ENCODE measurements at regions not wholly inside any gene's neighbourhood (a gene's known extent, or its start where the extent isn't known, plus 50 kb on each side); places are given as distances from the start of the nearest gene placed in this dataset.

DNA sequence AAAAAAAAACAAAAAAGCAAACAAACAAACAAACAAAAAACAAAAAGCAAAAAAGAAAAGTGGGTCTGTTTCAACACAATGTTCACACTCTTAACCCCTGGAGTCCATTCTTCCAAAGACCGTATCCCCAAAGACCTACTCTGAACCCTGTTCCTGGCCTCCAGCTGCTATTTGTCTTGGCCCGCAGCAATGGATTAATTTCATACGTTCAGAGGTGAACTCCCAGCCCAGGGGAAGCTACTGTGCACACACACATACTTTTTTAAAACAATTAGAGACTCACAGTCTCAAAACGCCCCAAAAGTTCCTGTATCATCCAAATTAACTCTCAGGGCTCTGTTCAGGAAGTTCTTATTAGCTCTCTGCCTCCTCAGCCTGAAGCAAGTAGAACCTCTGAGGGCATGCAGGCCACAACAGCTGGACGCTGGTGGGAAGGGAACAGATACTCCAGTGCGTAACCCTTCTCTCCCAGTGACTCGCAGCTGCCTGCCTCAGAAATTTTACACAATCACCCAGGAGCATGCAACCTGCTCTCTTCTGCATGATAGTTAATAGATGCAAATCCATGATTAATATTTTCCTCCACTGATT, 395.4 kb downstream of the RRAGC start:
- no peak for TF ChIP-seq POLR2A (IDR thresholded peaks at IDR 0.05; ENCODE audit: low read depth, low read length)
- no peak for FAIRE-seq
- no peak for DNase-seq (ENCODE audit: insufficient read length, low spot score)

DNA sequence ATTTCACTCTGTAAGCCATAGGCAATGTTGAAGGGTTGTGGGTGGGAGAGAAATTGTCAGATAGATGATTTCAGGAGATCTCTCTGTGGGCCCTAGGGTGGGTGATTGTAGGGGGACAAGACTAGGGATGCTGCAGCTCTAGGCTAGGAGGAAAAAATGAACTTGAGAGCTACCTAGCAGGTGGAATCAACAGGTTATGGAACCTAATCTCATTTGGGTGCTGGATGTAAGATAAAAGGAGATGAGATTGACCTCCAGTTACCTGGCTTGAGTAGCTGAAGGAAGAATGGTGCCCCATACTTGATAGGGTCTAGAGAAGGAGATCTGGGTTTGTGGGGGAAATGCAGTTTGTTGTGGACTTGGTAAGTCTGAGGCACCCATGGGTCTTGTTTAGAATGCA, 396.5 kb downstream of the RRAGC start:
- FAIRE-seq (no peak), DNase-seq (ENCODE audit: insufficient read length, low spot score) (no peak)
- no peak for TF ChIP-seq POLR2A (IDR thresholded peaks at IDR 0.05; ENCODE audit: low read depth, low read length)

- TF ChIP-seq POLR2A (IDR thresholded peaks at IDR 0.05; ENCODE audit: low read depth, low read length), result no peak
- FAIRE-seq (no peak), DNase-seq (ENCODE audit: insufficient read length, low spot score) (no peak)
These were observed 403.1 kb downstream of the RRAGC start for GRCh38 chr1:38456531-38456876.

DNA sequence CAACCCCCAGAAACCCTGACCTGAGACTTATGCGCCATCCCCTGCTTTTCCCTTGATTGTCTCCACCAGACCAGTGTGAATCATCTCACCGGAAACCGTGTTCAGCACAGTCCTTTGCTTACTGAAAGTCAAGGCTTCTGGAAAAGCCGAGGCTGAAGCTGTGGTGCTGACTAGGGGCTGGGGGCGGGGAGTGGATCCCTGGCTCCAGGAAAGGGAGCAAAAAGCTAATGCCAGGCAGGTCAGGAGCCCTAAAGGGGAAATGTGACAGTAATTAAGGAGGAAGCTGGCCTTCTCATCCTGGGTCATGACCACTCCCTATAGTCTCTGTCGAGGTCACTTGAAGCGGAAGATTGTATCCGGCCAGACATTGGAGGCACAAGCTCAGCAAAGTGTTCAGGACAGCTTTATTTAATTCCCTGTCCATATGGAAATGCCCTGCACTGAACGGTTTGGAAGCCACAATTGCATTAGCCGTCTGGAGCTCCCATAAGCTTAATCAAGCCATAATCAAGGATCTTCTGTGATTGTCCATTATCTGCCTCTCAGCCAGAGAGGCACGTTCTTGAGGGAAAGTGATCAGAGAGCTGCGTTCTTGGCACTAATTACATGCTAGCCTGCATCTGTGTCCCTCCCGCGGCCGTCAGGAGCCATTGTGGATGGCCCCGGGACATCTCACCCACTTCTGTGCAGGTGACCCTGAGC, 403.6 kb downstream of the RRAGC start:
- DNase-seq (ENCODE audit: insufficient read length, low spot score) (no peak), FAIRE-seq (no peak)
- TF ChIP-seq POLR2A (IDR thresholded peaks at IDR 0.05; ENCODE audit: low read depth, low read length), result no peak

- TF ChIP-seq POLR2A (IDR thresholded peaks at IDR 0.05; ENCODE audit: low read depth, low read length), result no peak
- DNase-seq (ENCODE audit: insufficient read length, low spot score), result no peak
These were observed 404.7 kb downstream of the RRAGC start for GRCh38 chr1:38454749-38455441.

GRCh38 chr1:38454236-38454635, 405.3 kb downstream of the RRAGC start:
- FAIRE-seq (no peak), DNase-seq (ENCODE audit: insufficient read length, low spot score) (no peak)
- no peak for TF ChIP-seq POLR2A (IDR thresholded peaks at IDR 0.05; ENCODE audit: low read depth, low read length)

More at GRCh38 chr1:38454749-38455441, 404.7 kb downstream of the RRAGC start:
- FAIRE-seq, result no peak

DNA sequence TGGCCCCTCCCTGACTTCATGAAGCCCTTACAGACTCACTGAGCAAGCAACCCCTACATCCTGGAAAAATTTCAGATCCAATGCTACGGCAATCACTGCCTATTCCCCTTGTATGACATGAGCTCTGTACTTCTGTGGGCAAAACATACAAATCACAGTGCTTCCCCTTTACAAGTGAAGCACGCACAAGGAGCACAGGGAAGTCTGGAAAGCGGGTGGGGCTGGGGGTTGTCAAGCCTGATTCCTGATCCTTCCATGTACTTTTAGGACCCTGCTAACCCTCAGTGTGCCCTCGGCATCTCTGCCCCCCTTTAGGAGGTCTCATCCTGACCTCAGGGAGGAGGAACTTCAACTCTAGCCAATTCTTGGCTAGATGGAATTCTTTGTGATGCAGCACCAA, 405.7 kb upstream of the POU3F1 start:
- no peak for FAIRE-seq
- no peak for DNase-seq (ENCODE audit: insufficient read length, low spot score)
- no peak for TF ChIP-seq POLR2A (IDR thresholded peaks at IDR 0.05; ENCODE audit: low read depth, low read length)

DNA sequence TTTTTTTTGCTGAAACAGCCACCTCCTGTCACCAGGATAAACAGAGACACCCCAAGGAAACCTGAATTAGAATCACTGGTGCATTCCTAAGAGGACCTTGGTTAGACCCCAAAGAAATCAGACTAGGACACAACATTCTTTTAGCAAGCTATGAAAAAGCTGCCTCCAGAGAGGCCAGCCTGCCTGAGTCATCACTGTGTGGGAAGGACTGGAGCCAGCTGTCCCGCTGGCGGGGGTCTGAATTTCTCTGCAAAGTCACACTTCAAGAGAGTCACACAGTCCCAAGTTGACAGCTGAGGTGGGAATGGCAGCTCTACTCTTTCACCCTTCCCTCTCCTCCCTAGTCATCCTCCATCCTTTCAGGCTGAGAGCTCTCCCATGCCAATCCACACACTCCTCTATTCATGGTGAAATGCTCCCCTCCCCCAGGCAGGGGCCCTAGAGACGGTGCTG, 405.0 kb upstream of the POU3F1 start:
- FAIRE-seq, result no peak
- no peak for DNase-seq (ENCODE audit: insufficient read length, low spot score)
- TF ChIP-seq POLR2A (IDR thresholded peaks at IDR 0.05; ENCODE audit: low read depth, low read length), result no peak

DNA sequence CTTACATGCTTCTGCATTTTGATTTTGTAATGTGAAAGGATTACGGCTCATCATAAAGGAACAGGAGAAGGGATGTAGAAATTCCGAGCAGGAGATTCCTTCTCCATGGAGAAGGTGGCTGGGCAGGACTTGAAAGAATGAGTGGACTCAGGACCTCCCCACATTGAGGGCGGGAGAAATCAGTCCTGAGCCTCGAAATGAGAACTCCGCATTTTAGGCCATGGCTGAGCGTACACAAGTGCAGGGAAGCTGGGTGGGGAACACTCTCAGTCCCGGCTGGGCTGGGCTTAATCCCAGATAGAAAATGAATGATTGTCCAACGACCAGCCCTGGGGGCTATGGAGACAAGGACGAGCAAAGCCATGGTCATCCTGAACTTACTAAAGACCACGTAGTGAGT, 402.3 kb upstream of the POU3F1 start:
- no peak for DNase-seq (ENCODE audit: insufficient read length, low spot score)

GRCh38 chr1:38446936-38447335, 400.3 kb upstream of the POU3F1 start:
- FAIRE-seq (no peak), DNase-seq (ENCODE audit: insufficient read length, low spot score) (no peak)
- no peak for TF ChIP-seq POLR2A (IDR thresholded peaks at IDR 0.05; ENCODE audit: low read depth, low read length)

More for the DNA sequence above, 402.3 kb upstream of the POU3F1 start:
- no peak for TF ChIP-seq POLR2A (IDR thresholded peaks at IDR 0.05; ENCODE audit: low read depth, low read length)
- no peak for FAIRE-seq

- TF ChIP-seq POLR2A (IDR thresholded peaks at IDR 0.05; ENCODE audit: low read depth, low read length), result no peak
- FAIRE-seq, result no peak
- no peak for DNase-seq (ENCODE audit: insufficient read length, low spot score)
These were observed 398.3 kb upstream of the POU3F1 start for GRCh38 chr1:38444770-38445442.

GRCh38 chr1:38444311-38444710, 397.7 kb upstream of the POU3F1 start:
- no peak for DNase-seq (ENCODE audit: insufficient read length, low spot score)
- no peak for TF ChIP-seq POLR2A (IDR thresholded peaks at IDR 0.05; ENCODE audit: low read depth, low read length)
- no peak for FAIRE-seq

- FAIRE-seq, result no peak
- DNase-seq (ENCODE audit: insufficient read length, low spot score), result no peak
- TF ChIP-seq POLR2A (IDR thresholded peaks at IDR 0.05; ENCODE audit: low read depth, low read length), result no peak
These were observed 393.8 kb upstream of the POU3F1 start for GRCh38 chr1:38440402-38440801.

DNA sequence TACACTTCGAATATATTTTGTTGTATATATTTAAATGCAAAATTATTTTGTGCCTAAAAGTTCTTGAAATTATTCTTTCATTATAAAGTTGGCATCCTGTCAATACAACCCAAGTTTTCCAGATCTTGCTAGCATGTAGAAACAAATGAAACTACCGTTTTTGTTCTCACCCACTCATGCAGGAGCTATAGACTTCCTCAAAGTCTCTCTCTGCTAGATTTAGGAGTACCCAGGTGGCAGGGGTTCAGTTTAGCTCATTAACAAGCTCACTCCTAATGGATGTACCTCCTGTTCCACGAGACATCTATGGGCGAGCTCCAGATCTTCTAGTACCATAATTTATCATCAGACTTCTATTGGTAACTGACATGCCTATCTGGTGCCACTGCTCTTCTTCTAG, 390.2 kb upstream of the POU3F1 start:
- no peak for TF ChIP-seq POLR2A (IDR thresholded peaks at IDR 0.05; ENCODE audit: low read depth, low read length)
- DNase-seq (ENCODE audit: insufficient read length, low spot score), result no peak
- no peak for FAIRE-seq

Measured in H54 (cell line).